NCI-H2227 treated with DMSO at 0.1 percent for 48 hours (cell line): ENCODE measurements at regions not wholly inside any gene's neighbourhood (a gene's known extent, or its start where the extent isn't known, plus 50 kb on each side); places are given as distances from the start of the nearest gene placed in this dataset.
A peak's percentile ranks its signal among the peaks of the same experiment; 100 is the strongest.
"Not testable (repeated sequence)": the region's sequence is repeated elsewhere in the genome, so short reads cannot be mapped to it uniquely, and the experiment has no call there.

ENCODE experiments used
- DNase-seq: peaks from one replicate; lab custom pipeline; 2025; lab: John Stamatoyannopoulos, UW

DNA sequence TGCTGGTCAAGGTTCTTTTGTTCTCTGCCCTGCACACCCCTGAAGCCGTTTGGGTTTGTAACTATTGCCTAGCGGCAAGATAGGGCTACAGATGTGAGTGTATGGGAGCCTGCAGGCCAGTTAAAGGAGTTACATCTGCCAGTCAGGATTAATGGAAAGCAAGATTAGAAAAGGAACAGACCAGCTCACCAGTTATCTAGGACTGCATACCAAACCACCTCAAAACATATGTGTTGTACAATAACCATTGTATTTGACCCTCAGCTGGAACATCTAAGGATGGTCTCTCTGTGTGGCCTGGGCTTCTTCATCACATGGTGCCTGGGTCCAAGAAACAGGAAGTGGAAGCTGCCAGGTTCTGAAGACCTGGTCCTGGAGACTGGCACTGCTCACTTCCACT is 52.5 kb upstream of the FBXO28 start:
- no peak for DNase-seq

DNA sequence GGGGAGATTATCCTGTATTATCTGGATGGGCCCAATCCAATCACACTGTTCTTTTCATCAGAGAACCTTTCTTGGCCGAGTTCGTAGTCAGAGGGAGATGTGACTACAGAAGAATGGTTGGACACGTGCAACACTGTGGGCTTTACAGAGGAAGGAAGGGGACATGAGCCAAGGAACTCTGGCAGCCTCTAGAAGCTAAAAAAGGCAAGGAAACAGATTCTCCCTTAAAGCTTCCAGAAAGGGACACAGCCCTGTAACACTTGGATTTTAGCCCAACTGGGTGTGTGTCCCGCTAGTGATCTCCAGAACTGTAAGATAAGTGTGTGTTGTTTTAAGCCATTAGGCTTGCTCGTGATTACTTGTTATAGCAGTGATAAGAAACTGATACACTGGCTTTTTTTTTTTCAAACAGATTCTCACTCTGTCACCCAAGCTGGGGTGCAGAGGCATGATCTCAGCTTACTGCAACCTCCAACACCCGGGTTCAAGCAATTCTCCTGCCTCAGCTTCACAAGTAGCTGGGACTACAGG is 53.9 kb upstream of the FBXO28 start:
- no peak for DNase-seq

DNA sequence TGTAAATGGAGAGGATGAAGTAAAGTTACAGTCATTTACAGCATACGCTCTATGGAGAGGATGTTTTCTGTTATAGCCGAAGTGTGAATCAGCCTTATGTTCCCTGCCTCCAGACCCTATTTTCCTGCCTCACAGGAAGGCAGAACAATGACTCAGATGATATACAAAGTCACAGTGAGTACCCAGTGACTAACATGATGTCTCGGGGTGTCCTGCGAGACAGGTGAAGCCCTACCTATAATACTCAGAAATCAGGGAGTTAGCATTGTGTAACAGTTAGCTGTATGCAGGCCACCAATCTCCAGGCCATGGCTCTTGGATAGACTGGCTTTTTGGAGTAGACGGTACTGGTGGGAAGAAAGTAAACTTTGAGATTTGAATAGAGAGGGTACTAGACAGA is 55.6 kb upstream of the FBXO28 start:
- DNase-seq = no peak

GRCh38 chr1:224057461-224058199 is 56.3 kb upstream of the FBXO28 start:
- no peak for DNase-seq

DNA sequence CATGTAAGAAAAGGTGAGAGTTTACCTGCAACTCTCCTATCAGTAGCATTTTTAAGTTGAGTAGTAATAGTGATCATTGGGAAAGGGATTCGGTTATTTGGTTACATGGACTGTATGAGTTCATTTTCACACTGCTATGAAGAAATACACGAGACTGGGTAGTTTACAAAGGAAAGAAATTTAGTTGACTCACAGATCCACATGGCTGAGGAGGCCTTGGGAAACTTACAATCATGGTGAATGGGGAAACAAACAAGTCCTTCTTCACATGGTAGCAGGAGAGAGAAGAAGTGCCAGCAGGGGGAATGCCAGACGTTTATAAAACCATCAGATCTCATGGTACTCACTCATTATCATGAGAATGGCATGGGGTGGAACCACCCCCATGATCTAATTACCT is 59.3 kb upstream of the FBXO28 start:
- no peak for DNase-seq

- DNase-seq = no peak
Observed at GRCh38 chr1:224054012-224054411, 59.9 kb upstream of the FBXO28 start.

- DNase-seq = no peak
Observed at GRCh38 chr1:224053456-224053855, 60.5 kb upstream of the FBXO28 start.

DNA sequence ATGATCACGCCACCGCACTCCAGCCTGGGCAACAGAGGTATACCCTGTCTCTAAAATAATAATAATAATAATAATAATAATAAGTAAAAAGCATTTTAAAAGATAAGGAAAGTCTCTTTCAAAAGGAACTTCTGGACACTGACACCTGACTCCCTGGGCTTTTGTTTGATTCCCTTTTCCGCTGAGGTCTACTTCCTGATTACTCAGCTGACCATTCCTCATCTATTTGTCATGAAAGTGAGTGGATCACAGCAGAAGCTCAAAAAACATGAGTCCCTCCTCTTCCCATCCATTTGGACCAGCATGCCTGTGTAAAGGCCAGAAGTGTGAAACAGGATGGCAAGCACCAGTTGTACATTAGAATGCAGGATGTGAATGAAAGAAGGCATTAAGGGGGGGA is 61.1 kb upstream of the FBXO28 start:
- DNase-seq = no peak

DNA sequence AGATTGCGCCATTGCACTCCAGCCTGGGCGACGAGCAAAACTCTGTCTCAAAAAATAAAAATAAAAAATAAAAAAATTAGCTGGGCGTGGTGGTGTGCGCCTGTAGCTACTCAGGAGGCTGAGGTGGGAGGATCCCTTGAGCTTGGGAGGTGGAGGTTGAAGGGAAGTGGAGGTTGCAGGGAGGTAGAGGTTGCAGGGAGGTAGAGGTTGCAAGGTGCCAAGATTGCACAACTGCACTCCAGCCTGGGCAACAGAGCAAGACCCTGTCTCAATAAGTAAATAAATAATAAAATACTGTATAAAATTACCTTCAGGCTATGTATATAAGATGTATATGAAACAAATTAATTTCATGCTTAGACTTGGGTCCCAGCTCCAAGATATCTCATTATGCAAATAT is 62.1 kb upstream of the FBXO28 start:
- not testable (repeated sequence) for DNase-seq

- DNase-seq = no peak
Observed at GRCh38 chr1:224051086-224051406, 62.9 kb upstream of the FBXO28 start.

- DNase-seq = no peak
Observed at GRCh38 chr1:224047538-224047937, 66.4 kb upstream of the FBXO28 start.

- DNase-seq = no peak
Observed at GRCh38 chr1:224045556-224045955, 68.4 kb upstream of the FBXO28 start.

DNA sequence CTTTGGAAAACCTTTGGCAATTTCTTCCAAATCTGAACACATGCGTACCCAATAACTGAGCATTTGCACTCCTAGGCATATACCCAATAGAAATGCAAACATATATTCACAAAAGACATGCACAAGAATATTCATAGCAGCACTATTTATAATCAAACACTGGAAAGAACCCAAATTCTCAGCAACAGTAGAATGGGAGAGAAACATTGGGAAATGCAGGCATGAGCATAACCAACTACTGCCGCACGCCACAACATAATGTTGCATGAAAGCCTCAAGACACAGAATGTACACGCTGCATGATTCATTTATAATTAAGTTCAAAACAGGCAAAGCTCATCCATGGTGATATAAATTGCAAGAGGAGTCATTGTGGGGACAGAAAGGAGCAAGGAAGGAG is 69.5 kb upstream of the FBXO28 start:
- no peak for DNase-seq

GRCh38 chr1:224042557-224043118 is 71.3 kb upstream of the FBXO28 start:
- DNase-seq = peak; percentile 68

- DNase-seq = no peak
Observed at GRCh38 chr1:224041032-224041431, 72.9 kb upstream of the FBXO28 start.

DNA sequence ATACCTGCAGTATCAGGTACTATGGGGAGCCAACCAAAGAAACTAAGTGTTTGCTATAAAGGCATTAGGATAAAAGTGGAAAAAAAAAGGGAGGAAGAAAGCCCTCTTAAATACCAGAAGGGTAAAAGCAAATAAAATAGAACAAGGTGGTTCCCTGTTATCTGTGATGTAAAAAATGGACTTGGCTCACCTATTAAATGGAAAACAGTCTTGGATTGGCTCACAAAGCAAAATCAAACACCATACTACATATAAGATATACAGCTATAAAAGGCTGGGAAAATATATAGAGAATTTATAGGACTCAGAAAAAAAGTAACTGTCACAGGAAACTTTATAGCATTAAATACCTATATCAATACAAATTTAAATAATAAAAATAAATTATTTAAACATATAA is 73.5 kb upstream of the FBXO28 start:
- DNase-seq = not testable (repeated sequence)

- DNase-seq = not testable (repeated sequence)
Observed at GRCh38 chr1:224040006-224040405, 73.9 kb upstream of the FBXO28 start.

DNA sequence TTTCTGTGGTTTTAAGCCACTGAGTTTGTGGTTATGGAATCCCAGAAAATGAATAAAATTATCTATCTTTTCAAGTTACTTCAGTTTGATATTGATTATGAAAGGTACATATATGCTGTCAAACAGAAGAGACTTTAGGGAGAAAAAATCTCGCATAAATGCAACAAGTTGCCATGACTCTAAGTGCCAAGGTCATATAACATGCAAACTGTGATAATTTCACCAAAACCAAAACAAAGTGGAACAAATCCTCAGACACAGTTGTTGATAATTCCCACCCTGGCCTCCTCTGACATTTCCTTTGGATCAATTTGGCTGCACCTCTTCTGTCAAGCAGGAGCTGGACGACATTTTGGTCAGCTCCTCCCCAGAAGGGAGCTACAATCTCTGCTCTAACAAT is 75.1 kb upstream of the FBXO28 start:
- DNase-seq = not testable (repeated sequence)

- DNase-seq = not testable (repeated sequence)
Observed at GRCh38 chr1:224037362-224037761, 76.5 kb upstream of the FBXO28 start.

DNA sequence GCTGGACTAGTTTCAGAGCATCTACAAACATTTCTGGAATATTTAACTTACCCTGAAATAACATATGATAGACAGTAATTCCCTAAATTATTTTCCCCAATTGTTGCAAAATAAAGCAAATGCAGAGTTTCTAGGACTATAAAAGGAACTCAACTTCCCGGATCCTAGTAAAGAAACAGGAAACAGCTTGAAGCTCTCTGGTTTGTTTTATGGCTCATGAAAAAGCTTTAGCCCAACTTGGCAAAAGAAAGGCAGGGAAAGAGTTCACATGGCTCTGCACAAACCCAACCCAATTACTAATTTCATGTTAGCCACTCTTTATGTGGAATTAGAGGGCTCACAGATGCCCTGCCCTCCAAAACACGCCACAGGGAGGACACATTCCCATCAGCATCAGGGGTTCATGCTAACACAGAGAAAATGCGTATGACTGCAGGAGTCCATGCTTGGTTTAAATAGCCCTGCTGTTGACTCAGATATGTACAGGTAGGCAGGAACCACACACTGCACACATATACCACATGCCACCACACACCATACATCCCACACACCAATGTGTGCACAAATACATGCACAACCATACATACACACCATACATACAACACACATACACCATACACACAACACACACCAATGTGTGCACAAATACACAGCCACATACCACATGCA is 81.2 kb upstream of the FBXO28 start:
- DNase-seq = not testable (repeated sequence)

- DNase-seq = not testable (repeated sequence)
Observed at GRCh38 chr1:224031986-224032385, 81.9 kb upstream of the FBXO28 start.

- not testable (repeated sequence) for DNase-seq
Observed at GRCh38 chr1:224030257-224030656, 83.7 kb upstream of the FBXO28 start.
